Stimulated activated naive CD4-positive, alpha-beta T cell treated with Interleukin-2 at 50 U/mL for 16 hours (primary cell): ENCODE measurements at regions not wholly inside any gene's neighbourhood (a gene's known extent, or its start where the extent isn't known, plus 50 kb on each side); places are given as distances from the start of the nearest gene placed in this dataset.

Source experiments
- DNase-seq: peaks from one replicate; lab custom pipeline; 2025; lab: John Stamatoyannopoulos, UW

GRCh38 chr21:16363100-16363499 is 633.3 kb downstream of the USP25 start:
- no peak for DNase-seq

DNA sequence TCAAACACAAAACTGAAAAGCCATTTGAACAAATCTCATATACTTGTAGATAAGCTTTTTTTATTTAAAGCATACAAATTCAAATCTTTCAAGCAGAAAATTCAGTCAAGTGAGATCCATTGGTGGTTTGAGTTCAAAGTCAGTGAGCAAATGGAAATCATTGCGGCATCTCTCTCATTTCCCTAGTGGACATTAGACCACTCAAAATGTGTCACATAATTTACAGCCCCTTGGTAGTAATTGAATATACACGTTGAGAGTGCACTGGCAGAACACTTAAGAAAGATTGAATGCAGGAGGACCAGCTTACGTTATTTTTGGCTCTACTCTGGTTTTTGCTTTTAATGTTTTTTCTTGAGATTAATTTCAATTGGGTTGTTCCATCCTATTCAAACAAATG is 633.7 kb downstream of the USP25 start:
- DNase-seq, result no peak

DNA sequence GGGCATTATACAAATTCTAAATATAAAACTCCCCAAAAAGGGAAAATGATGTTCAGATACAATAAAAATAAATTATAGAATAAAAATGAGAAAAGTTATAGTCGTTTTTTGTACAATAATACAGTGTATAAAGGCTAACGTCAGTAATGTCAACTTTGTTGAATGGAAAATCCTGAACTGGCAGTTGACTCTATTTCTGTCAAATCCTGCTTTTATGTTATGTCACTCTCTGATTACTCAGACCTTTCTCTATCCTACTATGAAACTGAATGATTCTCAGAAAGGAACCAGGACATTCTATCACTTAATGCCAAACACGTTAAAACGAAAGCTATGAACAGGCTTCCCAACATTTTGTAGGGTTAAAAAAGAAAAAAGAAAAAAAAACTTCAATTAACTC is 636.4 kb downstream of the USP25 start:
- no peak for DNase-seq

GRCh38 chr21:16367079-16367478 is 637.3 kb downstream of the USP25 start:
- DNase-seq, result no peak

DNA sequence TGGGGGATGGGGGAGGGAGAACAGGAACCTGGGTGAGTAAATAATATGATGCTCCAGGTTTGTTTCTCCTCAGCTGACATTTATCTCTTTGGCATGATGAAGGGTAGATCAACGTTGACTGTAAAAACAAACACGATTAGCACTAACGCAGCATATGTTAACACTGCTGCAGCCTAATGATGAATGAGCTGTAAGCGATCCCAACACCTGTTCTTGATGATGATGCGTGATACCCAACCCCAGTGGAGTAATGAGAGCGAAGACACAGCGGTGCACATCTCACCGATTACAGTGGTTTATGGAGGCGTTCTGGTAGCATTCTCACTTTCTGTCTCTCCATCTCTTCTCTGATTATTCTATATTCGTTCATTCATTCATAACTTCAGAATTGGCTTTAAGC is 640.4 kb downstream of the USP25 start:
- no peak for DNase-seq

- no peak for DNase-seq
Observed at GRCh38 chr21:16372586-16372985, 642.8 kb downstream of the USP25 start.

GRCh38 chr21:16376673-16377072 is 646.9 kb downstream of the USP25 start:
- DNase-seq, result no peak

GRCh38 chr21:16377120-16377658 is 647.4 kb downstream of the USP25 start:
- DNase-seq, result no peak

DNA sequence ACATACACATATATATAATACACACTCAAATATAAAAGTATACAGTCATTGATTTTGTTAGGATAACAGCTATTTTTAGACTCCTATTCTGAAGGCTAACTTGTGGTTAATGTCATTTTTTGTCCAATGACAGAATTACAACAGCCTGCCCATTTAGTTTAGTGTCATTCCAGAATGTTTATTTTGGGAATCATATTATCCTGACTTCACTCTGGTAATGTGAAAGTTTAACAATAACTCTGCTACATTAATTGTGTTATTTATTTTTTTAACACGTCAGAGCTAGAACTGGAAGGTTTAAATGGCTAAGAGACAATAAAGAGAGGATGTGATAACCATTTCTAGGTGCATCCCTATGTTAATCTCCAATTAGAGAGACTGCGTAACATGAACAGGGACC is 648.1 kb downstream of the USP25 start:
- no peak for DNase-seq

- no peak for DNase-seq
Observed at GRCh38 chr21:16378525-16378924, 648.7 kb downstream of the USP25 start.

DNA sequence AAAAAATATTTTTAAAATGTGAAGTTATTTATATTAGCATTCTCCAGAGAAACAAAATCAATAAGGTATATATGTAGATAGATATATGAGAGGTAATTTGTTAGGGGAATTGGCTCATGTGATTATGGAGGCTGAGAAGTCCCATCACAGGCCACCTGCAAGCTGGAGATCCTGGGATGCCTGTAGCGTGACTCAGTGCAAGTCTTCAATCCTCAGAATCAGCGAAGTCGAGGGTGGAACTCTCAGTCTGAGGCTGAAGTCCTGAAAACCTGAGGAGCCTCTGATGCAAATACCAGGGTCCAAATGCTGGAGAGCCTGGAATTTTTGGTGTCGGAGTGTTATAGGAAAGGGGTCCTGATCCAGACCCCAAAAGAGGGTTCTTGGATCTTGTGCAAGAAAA is 658.5 kb downstream of the USP25 start:
- no peak for DNase-seq

GRCh38 chr21:16388911-16389560 is 659.3 kb downstream of the USP25 start:
- DNase-seq, result no peak

GRCh38 chr21:16389643-16390042 is 659.9 kb downstream of the USP25 start:
- no peak for DNase-seq

GRCh38 chr21:16395285-16395684 is 665.5 kb downstream of the USP25 start:
- no peak for DNase-seq

- no peak for DNase-seq
Observed at GRCh38 chr21:16402752-16403151, 673.0 kb downstream of the USP25 start.

- no peak for DNase-seq
Observed at GRCh38 chr21:16404776-16405175, 675.0 kb downstream of the USP25 start.

DNA sequence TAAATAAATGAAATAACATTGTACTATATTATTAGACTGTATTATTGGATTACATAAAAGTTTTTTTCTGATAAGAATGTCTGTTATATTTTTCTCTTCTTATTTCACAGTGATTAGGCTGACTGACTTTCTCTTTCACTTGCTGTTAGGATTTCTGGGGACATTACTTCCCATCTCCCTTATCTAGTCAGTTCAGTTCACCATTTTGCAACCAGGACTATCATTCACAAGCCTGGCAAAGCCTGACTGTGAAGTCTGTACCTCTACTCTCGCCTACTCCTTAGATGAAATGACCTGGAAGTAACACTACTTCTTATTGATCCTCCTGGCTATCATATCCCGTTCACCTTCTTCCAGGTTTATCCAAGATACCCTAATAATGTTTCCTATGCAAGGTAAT is 676.6 kb downstream of the USP25 start:
- no peak for DNase-seq

DNA sequence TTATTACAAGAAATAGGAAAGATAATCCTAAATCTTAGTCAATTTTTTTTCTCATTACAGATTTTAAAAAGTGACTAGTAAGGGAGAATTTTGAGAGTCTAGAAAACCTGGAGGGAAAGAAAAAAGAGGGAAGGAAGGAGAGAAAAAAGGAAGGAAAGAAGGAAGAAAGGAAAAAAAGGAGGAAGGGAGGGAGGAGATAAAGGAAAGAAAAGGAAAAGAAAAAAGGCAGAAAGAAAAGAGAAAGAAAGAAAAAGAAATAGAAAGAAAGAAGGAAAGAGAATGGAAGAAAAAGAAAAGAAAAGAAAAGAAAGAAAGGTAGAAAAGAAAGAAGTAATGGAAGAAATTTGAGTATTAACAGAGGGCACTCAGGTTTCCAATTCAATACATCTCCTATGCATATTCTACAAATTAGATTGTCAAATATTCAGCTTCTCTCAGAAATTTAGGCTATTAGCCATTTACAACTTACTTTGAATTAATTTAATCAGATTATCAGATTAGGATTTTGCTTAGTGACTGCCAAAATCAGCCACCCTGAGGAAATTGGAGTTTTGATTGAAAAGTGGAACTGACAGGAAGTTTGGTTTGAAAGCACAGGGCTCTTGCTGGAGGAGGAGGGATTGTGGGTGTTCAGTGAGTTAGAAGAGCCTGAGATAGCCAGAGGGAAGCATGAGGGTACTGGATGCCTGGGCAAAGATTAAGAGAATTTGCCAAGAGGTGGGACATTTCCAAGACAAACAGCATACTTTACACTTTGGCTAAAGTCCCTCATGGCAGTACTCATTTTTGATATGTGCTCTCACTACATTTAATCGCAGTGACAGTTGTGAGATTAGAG is 677.8 kb downstream of the USP25 start:
- DNase-seq, result no peak

- DNase-seq, result no peak
Observed at GRCh38 chr21:16408280-16408679, 678.5 kb downstream of the USP25 start.

DNA sequence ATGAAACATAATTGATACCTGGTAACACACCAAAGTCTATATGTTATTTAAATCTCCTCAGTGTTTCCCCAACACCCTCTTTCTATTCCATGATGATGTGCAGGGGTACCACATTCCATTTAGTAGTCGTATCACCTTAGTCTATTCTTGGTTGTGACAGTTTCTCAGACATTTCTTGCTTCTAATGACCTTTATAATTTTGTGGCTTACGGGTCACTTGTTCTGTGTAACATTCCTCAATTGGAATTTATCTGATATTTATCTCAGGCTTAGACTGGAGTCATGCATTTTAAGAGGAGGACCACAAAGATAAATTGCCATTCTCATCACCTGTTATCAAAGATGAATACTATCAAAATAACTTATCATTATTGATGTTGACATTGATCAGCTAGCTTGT is 679.6 kb downstream of the USP25 start:
- no peak for DNase-seq

DNA sequence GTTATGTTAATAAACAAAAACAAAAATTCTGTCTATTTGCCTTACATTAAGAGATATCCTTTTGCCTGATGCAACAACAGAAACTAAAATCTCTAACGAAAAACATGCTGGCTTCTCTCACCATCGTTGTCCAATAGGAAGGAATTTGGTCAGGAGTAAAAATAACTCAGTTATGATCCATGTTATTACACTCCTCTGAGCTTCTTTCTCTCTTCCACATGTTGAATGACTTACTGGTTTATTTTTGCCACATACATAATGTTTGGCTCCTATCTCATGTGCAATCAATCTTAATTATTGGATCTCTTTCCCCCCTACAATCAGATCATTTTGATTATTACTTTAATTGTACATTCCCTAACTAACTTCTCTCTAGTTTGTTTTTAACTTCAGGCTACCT is 688.4 kb downstream of the USP25 start:
- no peak for DNase-seq

DNA sequence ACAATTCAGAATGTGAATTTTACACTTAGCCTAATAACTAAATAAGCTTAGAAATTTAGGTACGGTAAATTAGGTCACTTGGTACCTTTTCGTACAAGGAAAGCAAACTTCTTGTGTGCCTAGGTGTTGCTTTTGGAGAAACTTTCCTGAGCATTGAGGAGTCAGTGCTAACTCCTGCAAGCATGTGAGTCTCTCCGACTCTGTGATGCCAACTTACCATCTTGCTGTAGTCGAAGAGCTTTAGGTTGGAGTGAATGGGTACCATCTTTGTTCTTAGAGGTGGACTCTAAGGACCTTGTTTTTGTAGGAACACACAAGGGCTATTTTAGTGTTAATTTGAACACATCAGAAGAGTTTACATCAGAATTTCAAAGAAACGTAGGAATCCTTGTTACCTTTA is 688.9 kb downstream of the USP25 start:
- no peak for DNase-seq

GRCh38 chr21:16419188-16419921 is 689.6 kb downstream of the USP25 start:
- DNase-seq, result no peak
